Hepatocyte (in vitro differentiated cells): ENCODE measurements at regions not wholly inside any gene's neighbourhood (a gene's known extent, or its start where the extent isn't known, plus 50 kb on each side); places are given as distances from the start of the nearest gene placed in this dataset.

ENCODE experiments used
- CTCF ChIP-seq: fragments of 200-600 bp; sonication (generic); IDR thresholded peaks from 2 replicates; pipeline ENCODE4 v1.5.1; 2016; ENCODE audit warnings: antibody characterized with exemption, mild to moderate bottlenecking; ENCODE audit not compliant: poor library complexity
- EZH2 ChIP-seq: fragments of 200-600 bp; sonication (generic); IDR thresholded peaks from 2 replicates; pipeline ENCODE4 v1.6.1; 2016; ENCODE audit warnings: antibody characterized with exemption, mild to moderate bottlenecking, borderline replicate concordance
- EZH2phosphoT487 ChIP-seq: fragments of 200-600 bp; sonication (generic); IDR thresholded peaks from one replicate; pipeline ENCODE4 v1.6.1; 2018; ENCODE audit warnings: antibody characterized with exemption, mild to moderate bottlenecking, low read depth, moderate library complexity; ENCODE audit not compliant: unreplicated experiment, severe bottlenecking

DNA sequence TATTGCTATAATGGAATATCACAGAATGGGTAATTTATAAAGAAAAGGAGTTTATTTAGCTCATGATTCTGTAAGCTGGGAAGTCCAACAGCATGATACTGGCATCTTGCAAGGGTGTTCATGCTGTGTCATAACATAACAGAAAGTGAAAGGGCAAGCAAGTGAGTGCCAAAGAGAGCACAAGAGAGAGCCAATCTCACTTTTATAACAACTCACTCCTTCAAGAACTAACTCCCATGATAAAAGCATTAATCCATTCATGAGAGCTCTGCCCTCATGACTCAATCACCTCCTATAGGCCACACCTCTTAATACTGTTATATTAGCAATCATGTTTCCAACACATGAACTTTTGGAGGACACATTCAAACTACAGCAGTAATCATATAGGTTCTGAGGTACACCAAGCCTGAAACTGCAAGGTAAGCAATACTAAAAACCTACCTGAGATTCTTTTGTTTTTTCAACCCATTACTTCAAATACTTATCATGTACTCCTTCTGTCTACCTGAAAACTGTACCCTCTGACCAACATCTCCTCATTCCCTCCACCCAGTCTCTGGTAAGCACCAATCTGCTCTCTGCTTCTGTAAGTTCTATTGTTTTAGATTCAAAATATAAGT is 219.7 kb downstream of the MTERF1 start:
- TF ChIP-seq CTCF (no peak), EZH2phosphoT487 (no peak), EZH2 (no peak)
